Osteocyte (in vitro differentiated cells): ENCODE measurements at regions not wholly inside any gene's neighbourhood (a gene's known extent, or its start where the extent isn't known, plus 50 kb on each side); places are given as distances from the start of the nearest gene placed in this dataset.

ENCODE experiments used
- DNase-seq: peaks from one replicate; pipeline ENCODE4 v3.0.0; 2021; ENCODE audit warnings: mixed read lengths; ENCODE audit not compliant: unreplicated experiment; ENCODE audit errors: extremely low spot score
- H3K27ac Mint-ChIP-seq: one replicate; pipeline ENCODE4 v1.8.0; 2021; ENCODE audit warnings: mild to moderate bottlenecking, mixed read lengths; ENCODE audit not compliant: unreplicated experiment
- H3K27me3 Mint-ChIP-seq: one replicate; pipeline ENCODE4 v1.8.0; 2021; ENCODE audit warnings: mixed read lengths; ENCODE audit not compliant: unreplicated experiment
- H3K36me3 Mint-ChIP-seq: one replicate; pipeline ENCODE4 v1.8.0; 2021; ENCODE audit warnings: mixed read lengths; ENCODE audit not compliant: unreplicated experiment
- H3K4me1 Mint-ChIP-seq: one replicate; pipeline ENCODE4 v1.8.0; 2021; ENCODE audit warnings: mixed read lengths; ENCODE audit not compliant: unreplicated experiment
- H3K4me3 Mint-ChIP-seq: one replicate; pipeline ENCODE4 v1.8.0; 2021; ENCODE audit warnings: mild to moderate bottlenecking, moderate library complexity, mixed read lengths; ENCODE audit not compliant: unreplicated experiment
- H3K9me3 Mint-ChIP-seq: one replicate; pipeline ENCODE4 v1.8.0; 2021; ENCODE audit warnings: mixed read lengths; ENCODE audit not compliant: unreplicated experiment
- CTCF ChIP-seq: fragments of 200-600 bp; sonication (generic); IDR thresholded peaks from 2 replicates; pipeline ENCODE4 v1.5.0; 2021; ENCODE audit warnings: antibody characterized with exemption, mild to moderate bottlenecking, moderate library complexity

- Mint-ChIP-seq H3K36me3 (no peaks in the 10 kb centered on the region), H3K9me3 (no peaks in the 10 kb centered on the region), H3K4me1 (peaks cover 13% of the 10 kb centered on the region), H3K27me3 (peaks cover 8% of the 10 kb centered on the region), H3K27ac (peak overlapping the region; percentile 12), H3K4me3 (no peak overlapping the region)
- DNase-seq: no peak
- TF ChIP-seq CTCF: no peak
Observed at GRCh38 chr18:30277676-30278075, 764.9 kb downstream of the DSC3 start.

DNA sequence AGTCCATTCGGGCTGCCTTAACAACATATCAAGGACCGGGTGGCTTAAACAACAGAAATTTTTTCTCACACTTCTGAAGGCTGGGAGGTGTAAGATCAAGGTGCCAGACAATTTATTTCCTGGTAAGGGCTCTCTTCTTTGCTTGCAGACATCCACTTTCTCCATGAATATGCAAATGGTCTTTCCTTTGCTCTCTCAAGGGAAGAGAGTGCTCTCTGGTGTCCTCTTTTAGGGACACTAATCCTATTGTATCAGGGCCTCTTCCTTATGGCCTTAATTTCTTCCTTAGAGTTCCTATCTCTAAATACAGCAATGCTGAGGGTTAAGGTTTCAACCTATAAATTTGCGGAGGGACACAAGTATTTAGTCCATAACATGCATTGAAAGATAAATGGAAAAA lies 770.8 kb downstream of the DSC3 start:
- DNase-seq: no peak
- Mint-ChIP-seq H3K36me3 (no peaks in the 10 kb centered on the region), H3K4me3 (no peak overlapping the region), H3K9me3 (no peaks in the 10 kb centered on the region), H3K4me1 (no peaks in the 10 kb centered on the region), H3K27ac (no peak overlapping the region), H3K27me3 (peaks cover 19% of the 10 kb centered on the region)
- TF ChIP-seq CTCF: peak; percentile 23

DNA sequence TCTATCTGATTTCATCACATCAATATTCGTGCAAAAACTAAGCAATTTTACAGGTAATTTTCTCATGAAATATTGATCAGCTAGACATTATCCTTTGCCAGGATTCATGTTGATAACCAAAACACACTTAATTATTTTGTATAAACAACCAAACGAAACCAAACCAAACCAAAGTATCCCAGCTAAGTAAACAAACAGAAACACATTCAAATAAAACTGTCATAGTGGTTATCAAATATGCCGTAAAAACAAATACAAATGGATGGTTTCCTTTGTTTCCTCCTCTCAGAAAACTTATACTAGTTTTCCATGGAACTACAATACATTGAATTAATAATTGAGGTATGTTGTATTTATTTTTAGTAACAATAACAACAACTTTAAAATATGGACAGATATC lies 777.4 kb downstream of the DSC3 start:
- H3K9me3 Mint-ChIP-seq: no peaks in the 10 kb centered on the region
- H3K27ac Mint-ChIP-seq: no peak overlapping the region
- H3K27me3 Mint-ChIP-seq: peaks cover 15% of the 10 kb centered on the region
- DNase-seq: no peak
- H3K36me3 Mint-ChIP-seq: no peaks in the 10 kb centered on the region
- H3K4me3 Mint-ChIP-seq: no peak overlapping the region
- peaks cover 1% of the 10 kb centered on the region for H3K4me1 Mint-ChIP-seq
- no peak for TF ChIP-seq CTCF

DNA sequence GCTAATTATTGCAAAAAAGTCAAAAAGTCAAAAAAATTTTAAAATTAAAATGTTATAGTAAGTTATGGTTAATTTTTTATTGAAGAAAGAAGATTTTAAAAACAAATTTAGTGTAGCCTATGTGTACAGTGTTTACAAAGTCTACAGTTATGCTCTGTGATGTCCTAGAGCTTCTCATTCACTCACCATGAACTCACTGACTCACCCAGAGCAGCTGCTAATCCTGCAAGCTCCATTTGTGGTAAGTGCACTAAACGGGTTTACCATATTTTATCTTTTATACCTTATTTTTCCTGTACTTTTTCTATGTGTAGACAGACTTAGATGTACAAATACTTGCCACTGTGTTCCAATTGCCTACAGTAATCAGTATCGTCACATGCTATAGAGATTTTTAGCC lies 788.2 kb downstream of the DSC3 start:
- no peak overlapping the region for H3K4me3 Mint-ChIP-seq
- H3K9me3 Mint-ChIP-seq: no peaks in the 10 kb centered on the region
- no peak for TF ChIP-seq CTCF
- peaks cover 2% of the 10 kb centered on the region for H3K27me3 Mint-ChIP-seq
- no peaks in the 10 kb centered on the region for H3K4me1 Mint-ChIP-seq
- DNase-seq: no peak
- no peak overlapping the region for H3K27ac Mint-ChIP-seq
- no peaks in the 10 kb centered on the region for H3K36me3 Mint-ChIP-seq

DNA sequence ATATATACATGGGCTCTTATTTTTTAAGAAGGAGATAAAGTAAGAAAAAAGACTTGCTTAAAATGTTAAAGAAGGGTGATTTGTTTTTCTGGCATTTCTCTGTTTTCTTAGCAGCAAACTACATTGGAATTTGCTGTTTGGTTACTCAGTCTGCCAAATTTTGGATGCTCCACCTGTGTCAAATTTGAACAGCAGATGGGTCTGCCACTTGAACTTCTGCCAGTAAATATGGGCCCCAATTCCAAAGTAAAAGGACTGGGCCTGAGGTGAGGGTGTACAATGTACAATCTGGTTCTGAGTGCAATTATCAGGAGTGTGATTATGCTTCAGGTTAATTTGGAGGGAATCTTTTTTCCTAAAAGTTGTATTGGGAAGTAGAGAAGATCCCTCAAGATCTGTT lies 794.5 kb downstream of the DSC3 start:
- no peak for TF ChIP-seq CTCF
- Mint-ChIP-seq H3K9me3 (no peaks in the 10 kb centered on the region), H3K27ac (no peak overlapping the region), H3K36me3 (no peaks in the 10 kb centered on the region), H3K27me3 (no peaks in the 10 kb centered on the region), H3K4me1 (peaks cover 29% of the 10 kb centered on the region), H3K4me3 (no peak overlapping the region)
- no peak for DNase-seq
